Astrocyte of the cerebellum (primary cell): ENCODE measurements at regions not wholly inside any gene's neighbourhood (a gene's known extent, or its start where the extent isn't known, plus 50 kb on each side); places are given as distances from the start of the nearest gene placed in this dataset.

Experiments used
- DNase-seq: peaks from one replicate; pipeline ENCODE4 v3.0.0-alpha.2; 2011; ENCODE audit warnings: low read depth
- H3K4me3 ChIP-seq: 2 replicates; pipeline ENCODE4 v1.5.1; 2011; ENCODE audit warnings: mild to moderate bottlenecking, low read depth, low read length, moderate library complexity
- CTCF ChIP-seq: IDR thresholded peaks from 2 replicates; pipeline ENCODE4 v1.5.1; 2012; ENCODE audit warnings: low read length, low read depth, moderate library complexity, mild to moderate bottlenecking; ENCODE audit errors: missing control alignments
- in situ Hi-C: cut with HindIII; loops from 2 replicates; pipeline ENCODE4 v1.10.0; 2017; ENCODE audit warnings: low sequenced_read_pairs

- in situ Hi-C loops: no loop called here
- peak; percentile 8 for DNase-seq
- H3K4me3 ChIP-seq: no peak overlapping the region
- TF ChIP-seq CTCF: no peak
Measured at GRCh38 chr12:92539110-92539749, 163.6 kb upstream of the PLEKHG7 start.

- no peak for DNase-seq
- in situ Hi-C loops: no loop called here
- TF ChIP-seq CTCF: no peak
- no peak overlapping the region for H3K4me3 ChIP-seq
Measured at GRCh38 chr12:92537290-92537960, 165.4 kb upstream of the PLEKHG7 start.

GRCh38 chr12:92535961-92536360 lies 166.8 kb upstream of the PLEKHG7 start:
- in situ Hi-C loops: no loop called here
- TF ChIP-seq CTCF: no peak
- no peak for DNase-seq
- H3K4me3 ChIP-seq: no peak overlapping the region

- H3K4me3 ChIP-seq: no peak overlapping the region
- TF ChIP-seq CTCF: no peak
- DNase-seq: peak; percentile 24
- in situ Hi-C loops: no loop called here
Measured at GRCh38 chr12:92533280-92533890, 169.4 kb upstream of the PLEKHG7 start.

- no peak for DNase-seq
- H3K4me3 ChIP-seq: no peak overlapping the region
- in situ Hi-C loops: no loop called here
- no peak for TF ChIP-seq CTCF
Measured at GRCh38 chr12:92530706-92531105, 172.1 kb upstream of the PLEKHG7 start.

- no peak overlapping the region for H3K4me3 ChIP-seq
- DNase-seq: no peak
- in situ Hi-C loops: no loop called here
- TF ChIP-seq CTCF: no peak
Measured at GRCh38 chr12:92529944-92530343, 172.8 kb upstream of the PLEKHG7 start.
